Cardiac fibroblast (primary cell): ENCODE measurements at regions not wholly inside any gene's neighbourhood (a gene's known extent, or its start where the extent isn't known, plus 50 kb on each side); places are given as distances from the start of the nearest gene placed in this dataset.
A peak's percentile ranks its signal among the peaks of the same experiment; 100 is the strongest.
"Not testable (repeated sequence)": the region's sequence is repeated elsewhere in the genome, so short reads cannot be mapped to it uniquely, and the experiment has no call there.

Experiments
- DNase-seq, 2 donors: peaks; one replicate each; pipeline versions ENCODE4 v3.0.0 to v3.0.0-alpha.2; 2010; ENCODE audit warnings: low read depth in 2 of 2
- H3K4me3 ChIP-seq, 2 donors: replicated peaks in 1 of 2; 1 replicate in 1 of 2; 2 replicates in 1 of 2; pipeline ENCODE4 v1.5.1; 2011; ENCODE audit warnings: low read depth in 2 of 2, low read length in 2 of 2, mild to moderate bottlenecking in 2 of 2, moderate library complexity in 1 of 2
- CTCF ChIP-seq: IDR thresholded peaks from one replicate; pipeline ENCODE4 v1.5.1; 2011; ENCODE audit warnings: low read depth, mild to moderate bottlenecking, low read length, inconsistent platforms

GRCh38 chr16:85225721-85226120 lies 113.4 kb upstream of the CIBAR2 start:
- no peak overlapping the region for H3K4me3 ChIP-seq
- TF ChIP-seq CTCF, result no peak
- DNase-seq, result no peak

- no peak for DNase-seq
- H3K4me3 ChIP-seq, result no peak overlapping the region
- no peak for TF ChIP-seq CTCF
Observed at GRCh38 chr16:85227084-85227945, 115.0 kb upstream of the CIBAR2 start.

GRCh38 chr16:85227946-85228862 lies 115.9 kb upstream of the CIBAR2 start:
- DNase-seq, result peak; percentile 48 to 68
- TF ChIP-seq CTCF, result peak; percentile 13
- no peak overlapping the region for H3K4me3 ChIP-seq

GRCh38 chr16:85228970-85229430 lies 116.7 kb upstream of the CIBAR2 start:
- no peak for DNase-seq
- TF ChIP-seq CTCF, result no peak
- no peak overlapping the region for H3K4me3 ChIP-seq

- DNase-seq, result no peak
- no peak for TF ChIP-seq CTCF
Observed at GRCh38 chr16:85229869-85230462, 117.7 kb upstream of the CIBAR2 start.

GRCh38 chr16:85230764-85231383 lies 118.6 kb upstream of the CIBAR2 start:
- not testable (repeated sequence) for H3K4me3 ChIP-seq, DNase-seq

More at GRCh38 chr16:85229869-85230462, 117.7 kb upstream of the CIBAR2 start:
- H3K4me3 ChIP-seq, result no peak overlapping the region
